ENCODE measurements at regions not wholly inside any gene's neighbourhood (a gene's known extent, or its start where the extent isn't known, plus 50 kb on each side); places are given as distances from the start of the nearest gene placed in this dataset.

DNA sequence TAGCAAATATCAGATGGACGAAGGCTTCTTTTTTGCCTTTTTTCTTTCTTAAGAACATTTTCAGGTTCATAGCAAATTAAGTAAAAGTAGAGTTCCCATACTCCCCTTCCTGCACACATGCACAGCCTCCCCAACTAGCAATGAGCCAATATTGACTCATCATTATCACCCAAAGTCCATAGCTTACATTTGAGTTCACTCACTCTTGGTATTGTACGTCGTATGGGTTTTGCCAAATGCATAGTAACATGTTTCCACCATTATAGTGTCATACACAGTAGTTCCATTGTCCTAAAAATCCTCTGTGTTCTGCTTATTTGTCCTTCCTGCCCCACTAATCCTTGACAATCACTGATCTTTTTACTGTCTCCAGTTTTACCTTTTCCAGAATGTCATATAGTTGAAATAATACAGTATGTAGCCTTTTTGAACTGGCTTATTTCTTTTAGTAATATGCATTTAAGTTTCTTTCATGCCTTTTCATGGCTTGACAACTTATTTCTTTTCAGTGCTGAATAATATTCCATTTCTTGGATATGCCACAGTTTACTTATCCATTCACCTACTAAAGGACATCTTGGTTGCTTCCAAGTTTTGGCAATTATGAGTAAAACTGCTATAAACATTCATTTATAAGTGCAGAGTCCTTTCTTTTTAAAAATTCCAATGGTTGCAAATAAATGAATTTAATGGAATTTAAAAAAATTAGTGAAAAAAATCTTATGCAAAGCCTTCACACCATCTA is 242.1 kb downstream of the ISL1 start:
- TF ChIP-seq POLR2A (IDR thresholded peaks at IDR 0.05) = no peak
- TF ChIP-seq, protein P1, sequence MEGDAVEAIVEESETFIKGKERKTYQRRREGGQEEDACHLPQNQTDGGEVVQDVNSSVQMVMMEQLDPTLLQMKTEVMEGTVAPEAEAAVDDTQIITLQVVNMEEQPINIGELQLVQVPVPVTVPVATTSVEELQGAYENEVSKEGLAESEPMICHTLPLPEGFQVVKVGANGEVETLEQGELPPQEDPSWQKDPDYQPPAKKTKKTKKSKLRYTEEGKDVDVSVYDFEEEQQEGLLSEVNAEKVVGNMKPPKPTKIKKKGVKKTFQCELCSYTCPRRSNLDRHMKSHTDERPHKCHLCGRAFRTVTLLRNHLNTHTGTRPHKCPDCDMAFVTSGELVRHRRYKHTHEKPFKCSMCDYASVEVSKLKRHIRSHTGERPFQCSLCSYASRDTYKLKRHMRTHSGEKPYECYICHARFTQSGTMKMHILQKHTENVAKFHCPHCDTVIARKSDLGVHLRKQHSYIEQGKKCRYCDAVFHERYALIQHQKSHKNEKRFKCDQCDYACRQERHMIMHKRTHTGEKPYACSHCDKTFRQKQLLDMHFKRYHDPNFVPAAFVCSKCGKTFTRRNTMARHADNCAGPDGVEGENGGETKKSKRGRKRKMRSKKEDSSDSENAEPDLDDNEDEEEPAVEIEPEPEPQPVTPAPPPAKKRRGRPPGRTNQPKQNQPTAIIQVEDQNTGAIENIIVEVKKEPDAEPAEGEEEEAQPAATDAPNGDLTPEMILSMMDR (IDR thresholded peaks at IDR 0.05) = no peak

All from body of pancreas (tissue), 4 donors.